Fibroblast of the aortic adventitia (primary cell): ENCODE measurements at regions not wholly inside any gene's neighbourhood (a gene's known extent, or its start where the extent isn't known, plus 50 kb on each side); places are given as distances from the start of the nearest gene placed in this dataset.

Experiments
- DNase-seq: peaks from one replicate; pipeline ENCODE4 v3.0.0-alpha.2; 2010; ENCODE audit warnings: low read depth
- H3K4me3 ChIP-seq: 2 replicates; pipeline ENCODE4 v1.5.1; 2011; ENCODE audit warnings: low read depth, mild to moderate bottlenecking, control low read depth, low read length, moderate library complexity
- TF ChIP-seq, protein P1 (sequence below): IDR thresholded peaks from 2 replicates; pipeline ENCODE4 v1.5.1; 2011; ENCODE audit warnings: mild to moderate bottlenecking, low read length, control low read depth, inconsistent platforms; ENCODE audit not compliant: insufficient read depth

DNA sequence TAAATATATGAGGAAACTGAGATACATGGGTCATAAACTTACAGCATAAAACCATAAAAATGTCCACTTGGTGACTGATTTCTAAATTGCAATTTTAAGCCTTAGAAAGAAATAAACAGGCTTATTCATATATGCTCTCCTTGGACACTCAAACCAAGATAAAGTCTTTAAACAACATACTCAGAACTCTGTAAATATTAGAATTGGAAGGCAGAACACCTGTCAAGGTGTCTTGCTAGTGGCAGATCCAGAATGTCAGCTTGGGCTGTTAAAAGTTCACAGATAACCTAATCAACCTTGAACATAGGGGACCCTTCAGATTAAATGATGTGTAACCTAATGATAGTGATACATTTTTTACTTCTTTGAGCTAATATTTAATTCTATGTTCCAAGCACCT is 208.1 kb upstream of the ARSJ start:
- DNase-seq, result no peak
- no peak overlapping the region for H3K4me3 ChIP-seq
- TF ChIP-seq, protein P1, sequence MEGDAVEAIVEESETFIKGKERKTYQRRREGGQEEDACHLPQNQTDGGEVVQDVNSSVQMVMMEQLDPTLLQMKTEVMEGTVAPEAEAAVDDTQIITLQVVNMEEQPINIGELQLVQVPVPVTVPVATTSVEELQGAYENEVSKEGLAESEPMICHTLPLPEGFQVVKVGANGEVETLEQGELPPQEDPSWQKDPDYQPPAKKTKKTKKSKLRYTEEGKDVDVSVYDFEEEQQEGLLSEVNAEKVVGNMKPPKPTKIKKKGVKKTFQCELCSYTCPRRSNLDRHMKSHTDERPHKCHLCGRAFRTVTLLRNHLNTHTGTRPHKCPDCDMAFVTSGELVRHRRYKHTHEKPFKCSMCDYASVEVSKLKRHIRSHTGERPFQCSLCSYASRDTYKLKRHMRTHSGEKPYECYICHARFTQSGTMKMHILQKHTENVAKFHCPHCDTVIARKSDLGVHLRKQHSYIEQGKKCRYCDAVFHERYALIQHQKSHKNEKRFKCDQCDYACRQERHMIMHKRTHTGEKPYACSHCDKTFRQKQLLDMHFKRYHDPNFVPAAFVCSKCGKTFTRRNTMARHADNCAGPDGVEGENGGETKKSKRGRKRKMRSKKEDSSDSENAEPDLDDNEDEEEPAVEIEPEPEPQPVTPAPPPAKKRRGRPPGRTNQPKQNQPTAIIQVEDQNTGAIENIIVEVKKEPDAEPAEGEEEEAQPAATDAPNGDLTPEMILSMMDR, result no peak

DNA sequence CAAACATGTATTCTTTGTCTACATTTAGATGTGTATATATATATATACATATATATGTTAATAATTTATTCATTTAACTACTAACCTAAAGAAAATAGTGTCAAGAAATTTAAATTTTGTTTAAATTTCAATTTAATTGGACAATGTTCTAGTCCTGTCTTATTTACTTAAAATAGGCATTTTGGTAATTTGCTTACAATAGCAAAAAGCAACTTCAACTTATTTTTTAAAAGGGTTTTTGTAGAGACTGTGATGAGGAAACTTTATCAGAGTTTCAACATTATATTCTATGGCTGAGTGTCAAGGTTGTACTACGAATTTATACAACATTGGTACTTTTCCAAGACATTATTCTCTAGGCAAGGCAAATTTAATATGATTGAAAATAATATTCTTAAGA is 212.0 kb upstream of the ARSJ start:
- H3K4me3 ChIP-seq, result no peak overlapping the region
- TF ChIP-seq, protein P1, result no peak
- no peak for DNase-seq

DNA sequence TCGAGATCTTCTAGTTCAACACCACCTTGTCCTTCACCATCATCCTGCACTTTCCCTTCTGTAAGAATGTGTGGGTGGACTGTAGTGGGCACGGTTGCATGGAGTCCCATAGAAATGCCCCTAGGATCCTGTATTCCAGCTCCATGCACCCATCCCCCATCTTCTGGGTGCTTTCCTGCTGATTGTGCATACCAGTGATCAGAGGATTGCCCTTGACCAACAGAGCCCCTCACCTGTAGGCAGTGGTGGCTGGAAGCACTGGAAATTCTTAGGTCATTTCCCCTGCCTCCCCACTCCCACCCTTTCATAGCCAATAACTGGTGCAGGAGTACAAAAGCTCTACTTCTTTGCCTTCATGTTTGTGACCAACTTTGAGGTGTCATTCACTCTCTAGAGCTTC is 213.4 kb upstream of the ARSJ start:
- H3K4me3 ChIP-seq, result no peak overlapping the region
- DNase-seq, result no peak
- TF ChIP-seq, protein P1, result no peak

DNA sequence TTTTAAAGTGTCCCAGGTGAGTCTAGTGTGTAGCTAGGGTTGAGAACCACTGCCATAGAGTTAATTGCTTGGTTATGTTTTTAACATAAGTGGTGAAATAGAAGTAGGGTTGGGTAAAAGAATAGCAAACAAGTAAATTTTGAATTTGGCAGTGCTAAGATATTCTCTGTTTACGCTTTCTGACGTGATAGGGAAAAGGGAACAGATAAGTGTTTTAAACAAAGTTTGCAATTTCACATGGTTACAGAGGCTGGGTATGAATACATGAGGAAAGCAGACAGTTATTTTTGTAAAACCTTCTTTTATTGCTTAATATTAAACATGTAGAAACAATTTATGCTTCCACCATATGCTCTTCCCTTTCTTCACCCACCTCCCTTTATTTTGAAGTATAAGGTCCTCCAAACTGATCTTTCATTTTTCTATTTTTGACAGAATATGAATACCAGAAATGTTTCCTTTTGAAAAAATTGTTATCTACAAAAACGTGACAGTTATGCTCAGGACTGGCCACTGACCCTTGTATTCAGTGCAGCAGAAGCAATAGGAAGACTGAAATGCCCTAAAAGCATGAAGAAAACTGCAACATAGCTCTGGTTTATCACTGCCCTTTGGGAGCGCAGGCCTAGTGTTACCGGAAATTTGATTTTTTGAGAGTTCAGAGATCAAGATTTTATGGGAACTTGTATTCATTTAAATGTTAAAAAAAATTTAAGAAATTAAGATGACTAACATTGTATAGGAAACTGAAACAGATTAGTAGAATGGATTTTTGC is 214.4 kb upstream of the ARSJ start:
- DNase-seq, result no peak
- no peak overlapping the region for H3K4me3 ChIP-seq
- TF ChIP-seq, protein P1, result no peak

DNA sequence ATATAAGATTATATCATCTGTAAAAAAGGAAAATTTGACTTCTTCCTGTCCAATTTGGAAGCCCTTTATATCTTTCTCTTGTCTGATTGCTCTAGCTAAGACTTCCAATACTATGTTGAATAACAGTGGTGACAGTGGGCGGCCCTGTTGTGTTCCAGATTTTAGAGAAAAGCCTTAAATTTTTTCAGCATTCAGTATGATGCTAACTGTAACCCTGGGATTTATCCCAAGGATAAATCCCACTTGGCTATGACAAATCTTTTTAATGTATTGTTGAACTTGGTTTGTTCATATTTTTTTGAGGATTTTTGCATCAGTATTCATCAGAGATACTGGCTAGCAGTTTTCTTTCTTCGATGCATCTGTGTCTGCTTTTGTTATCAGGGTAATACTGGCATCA is 217.2 kb upstream of the ARSJ start:
- H3K4me3 ChIP-seq, result no peak overlapping the region
- TF ChIP-seq, protein P1, result no peak
- no peak for DNase-seq

DNA sequence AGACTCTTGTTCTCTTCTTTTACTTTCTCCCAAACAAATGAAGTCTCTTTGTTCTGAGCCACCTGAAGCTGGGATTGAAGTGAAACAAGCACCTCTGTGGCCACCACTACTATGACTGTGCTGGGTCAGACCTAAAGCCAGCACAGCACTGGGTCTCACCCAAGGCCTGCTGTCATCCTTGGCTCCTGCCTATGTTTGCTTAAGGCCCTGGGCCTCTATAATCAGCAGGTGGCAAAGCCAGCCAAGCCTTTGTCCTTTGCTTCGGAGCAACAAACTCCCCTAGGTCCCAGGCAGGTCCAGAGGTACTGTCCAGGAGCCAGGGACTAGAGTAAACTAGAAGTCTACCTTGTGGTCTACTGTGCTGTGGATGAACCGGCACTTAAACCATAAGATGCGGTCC is 220.6 kb upstream of the ARSJ start:
- H3K4me3 ChIP-seq, result no peak overlapping the region
- TF ChIP-seq, protein P1, result no peak
- no peak for DNase-seq

DNA sequence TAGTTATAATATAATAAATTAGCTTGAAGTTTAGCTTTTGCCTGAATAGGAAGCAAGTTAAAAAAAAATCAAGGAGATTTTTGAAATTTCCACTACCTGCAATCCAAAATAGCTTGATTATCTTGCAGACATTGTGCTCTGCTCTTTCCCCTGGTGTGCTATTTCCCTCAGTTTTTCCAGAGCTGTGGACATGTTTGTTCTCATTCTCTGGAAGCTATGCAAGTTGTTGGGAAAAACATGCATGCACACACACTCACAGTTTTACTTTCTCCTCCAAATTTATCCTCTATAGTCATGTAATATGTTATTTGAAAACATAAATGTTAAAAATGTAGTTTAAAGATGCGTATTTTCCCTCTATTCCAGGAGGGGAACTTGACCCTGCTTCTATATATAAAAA is 225.8 kb upstream of the ARSJ start:
- no peak for DNase-seq
- TF ChIP-seq, protein P1, result no peak
- H3K4me3 ChIP-seq, result no peak overlapping the region
